GM12878 (cell line): ENCODE measurements at regions not wholly inside any gene's neighbourhood (a gene's known extent, or its start where the extent isn't known, plus 50 kb on each side); places are given as distances from the start of the nearest gene placed in this dataset.

Experiments used
- ATAC-seq: fragments of 200-7000 bp; cut with Tn5 transposase; 3 replicates; pipeline ENCODE4 v1.9.1; 2020; ENCODE audit warnings: mild to moderate bottlenecking, moderate library complexity
- BruUV-seq: library from RNA; stranded (reverse); fragments of 400-500 nt; replicated peaks from 2 replicates; lab custom pipeline; 2021; lab: Mats Ljungman, UMichigan
- CTCF ChIA-PET: fragments of 300-600 bp; sonication (Branson Sonifier 250); formaldehyde crosslinking; extraction: SDS; loops from one replicate; lab custom pipeline; 2021; ENCODE audit warnings: inconsistent platforms; lab: Yijun Ruan, JAX
- POLR2A ChIA-PET: fragments of 350-600 bp; formaldehyde crosslinking; extraction: SDS; loops from one replicate; lab custom pipeline; 2021; ENCODE audit warnings: inconsistent platforms; lab: Charles Lee
- RAD21 ChIA-PET: fragments of 300-600 bp; sonication (Branson Sonifier 250); formaldehyde crosslinking; loops from one replicate; lab custom pipeline; 2023; ENCODE audit warnings: antibody characterized with exemption; ENCODE audit not compliant: unreplicated experiment; lab: Charles Lee
- SMC1A ChIA-PET: fragments of 300-600 bp; sonication (Branson Sonifier 250); formaldehyde crosslinking; loops from one replicate; lab custom pipeline; 2023; ENCODE audit not compliant: unreplicated experiment, uncharacterized antibody; lab: Charles Lee
- DNase-seq: peaks from one replicate; pipeline ENCODE4 v3.0.0-alpha.2; 2011; ENCODE audit warnings: low read depth, low spot score
- FAIRE-seq: peaks from 3 replicates; lab custom pipeline; 2011; peaks lifted over from hg19 to GRCh38; lab: Jason Lieb, UNC
- H2AFZ ChIP-seq: 2 replicates; pipeline ENCODE4 v1.6.0; 2011; ENCODE audit warnings: low read depth, low read length, control low read depth; ENCODE audit not compliant: control insufficient read depth
- H3K27ac ChIP-seq: 2 replicates; pipeline ENCODE4 v1.5.1; 2011; ENCODE audit warnings: control low read depth; ENCODE audit not compliant: control insufficient read depth, insufficient read depth
- H3K27me3 ChIP-seq, 2 experiments: replicated peaks in 1 of 2; 2 replicates each; pipeline versions ENCODE4 v1.6.0 to v1.6.1; 2011; ENCODE audit warnings: low read length in 1 of 2; ENCODE audit not compliant: control insufficient read depth in 2 of 2, insufficient read depth in 2 of 2
- H3K36me3 ChIP-seq, 2 experiments: 2 replicates each; pipeline ENCODE4 v1.5.1; 2011; ENCODE audit warnings: low read length in 1 of 2; ENCODE audit not compliant: control insufficient read depth in 2 of 2, insufficient read depth in 2 of 2
- H3K4me1 ChIP-seq: 2 replicates; pipeline ENCODE4 v1.6.1; 2011; ENCODE audit warnings: mild to moderate bottlenecking, low read length, moderate library complexity, mixed read lengths; ENCODE audit not compliant: control insufficient read depth, insufficient read depth
- H3K4me2 ChIP-seq: 2 replicates; pipeline ENCODE4 v1.6.0; 2011; ENCODE audit warnings: control low read depth; ENCODE audit not compliant: control insufficient read depth, insufficient read depth
- H3K4me3 ChIP-seq: fragments of 200-600 bp; sonication (generic); 2 replicates; pipeline ENCODE4 v1.5.1; 2016
- H3K79me2 ChIP-seq: 2 replicates; pipeline ENCODE4 v1.6.0; 2011; ENCODE audit warnings: low read length; ENCODE audit not compliant: control insufficient read depth, insufficient read depth
- H3K9ac ChIP-seq: 2 replicates; pipeline ENCODE4 v1.8.0; 2011; ENCODE audit warnings: low read length, control low read depth, mixed read lengths; ENCODE audit not compliant: control insufficient read depth, insufficient read depth
- H3K9me3 ChIP-seq: replicated peaks from 3 replicates; pipeline ENCODE4 v1.5.1; 2011; ENCODE audit warnings: mild to moderate bottlenecking, low read length; ENCODE audit not compliant: control insufficient read depth, insufficient read depth
- H4K20me1 ChIP-seq: 2 replicates; pipeline ENCODE4 v1.6.0; 2011; ENCODE audit not compliant: control insufficient read depth, insufficient read depth
- ATF3 ChIP-seq: IDR thresholded peaks from 2 replicates; pipeline ENCODE4 v1.6.1; 2011; ENCODE audit warnings: low read depth, mild to moderate bottlenecking, low read length, moderate library complexity, borderline replicate concordance; ENCODE audit errors: extremely low read depth
- BACH1 ChIP-seq: fragments of 450-650 bp; IDR thresholded peaks from 2 replicates; pipeline ENCODE4 v1.6.1; 2017; ENCODE audit warnings: mild to moderate bottlenecking, borderline replicate concordance
- BMI1 ChIP-seq: fragments of 450-650 bp; IDR thresholded peaks from 2 replicates; pipeline ENCODE4 v1.6.1; 2016; ENCODE audit warnings: mild to moderate bottlenecking, moderate library complexity, borderline replicate concordance
- BRCA1 ChIP-seq: IDR thresholded peaks from 2 replicates; pipeline ENCODE4 v1.6.1; 2011; ENCODE audit warnings: low read depth, low read length, improper control_type of control experiment
- CBFB ChIP-seq: IDR thresholded peaks from 2 replicates; pipeline ENCODE4 v1.6.1; 2016; ENCODE audit warnings: antibody characterized with exemption, low read depth
- CHD2 ChIP-seq: IDR thresholded peaks from 2 replicates; pipeline ENCODE4 v1.6.1; 2011; ENCODE audit warnings: low read depth, low read length, improper control_type of control experiment, borderline replicate concordance
- EP300 ChIP-seq, 2 experiments: fragments of 150-350 bp in 1 of 2; IDR thresholded peaks; 2 replicates each; pipeline ENCODE4 v1.6.1; 2011 to 2012; ENCODE audit warnings: low read depth in 2 of 2, low read length in 2 of 2, borderline replicate concordance in 1 of 2, improper control_type of control experiment in 1 of 2, inconsistent platforms in 1 of 2; ENCODE audit not compliant: control insufficient read depth in 1 of 2
- EZH2 ChIP-seq: IDR thresholded peaks from 2 replicates; pipeline ENCODE4 v1.6.1; 2012; ENCODE audit warnings: low read depth, mild to moderate bottlenecking, control low read depth, inconsistent platforms, low read length, borderline replicate concordance; ENCODE audit not compliant: control insufficient read depth
- GABPA ChIP-seq: IDR thresholded peaks from 2 replicates; pipeline ENCODE4 v1.6.1; 2014; ENCODE audit warnings: antibody characterized with exemption, low read depth, mild to moderate bottlenecking, inconsistent platforms
- HDAC2 ChIP-seq: fragments of 200-600 bp; sonication (generic); IDR thresholded peaks from 2 replicates; pipeline ENCODE4 v1.6.1; 2017
- KDM1A ChIP-seq: fragments of 200-600 bp; sonication (generic); IDR thresholded peaks from 2 replicates; pipeline ENCODE4 v1.6.1; 2016; ENCODE audit warnings: borderline replicate concordance
- MLLT1 ChIP-seq: fragments of 450-650 bp; IDR thresholded peaks from 2 replicates; pipeline ENCODE4 v1.6.1; 2016; ENCODE audit warnings: mild to moderate bottlenecking
- POLR2AphosphoS5 ChIP-seq: IDR thresholded peaks from 2 replicates; pipeline ENCODE4 v1.6.1; 2011; ENCODE audit warnings: mild to moderate bottlenecking, low read length, inconsistent platforms
- RAD21 ChIP-seq: IDR thresholded peaks from 2 replicates; pipeline ENCODE4 v1.6.1; 2011; ENCODE audit warnings: mild to moderate bottlenecking, low read depth, low read length, moderate library complexity; ENCODE audit not compliant: insufficient read depth
- SMAD1 ChIP-seq: fragments of 450-650 bp; IDR thresholded peaks from 2 replicates; pipeline ENCODE4 v1.6.1; 2018; ENCODE audit warnings: mild to moderate bottlenecking, low read depth; ENCODE audit not compliant: partially characterized antibody
- SREBF1 ChIP-seq: IDR thresholded peaks from 2 replicates; pipeline ENCODE4 v1.6.1; 2012; ENCODE audit warnings: mild to moderate bottlenecking, low read length
- TCF3 ChIP-seq: IDR thresholded peaks from 2 replicates; pipeline ENCODE4 v1.6.1; 2012; ENCODE audit warnings: low read depth, mild to moderate bottlenecking, low read length, borderline replicate concordance; ENCODE audit not compliant: insufficient read depth
- USF2 ChIP-seq: IDR thresholded peaks from 2 replicates; pipeline ENCODE4 v1.6.1; 2011; ENCODE audit warnings: low read depth, low read length, improper control_type of control experiment, borderline replicate concordance
- ZBTB33 ChIP-seq: fragments of 450-650 bp; IDR thresholded peaks from 2 replicates; pipeline ENCODE4 v1.6.1; 2017; ENCODE audit warnings: mild to moderate bottlenecking
- ZNF207 ChIP-seq: fragments of 450-650 bp; IDR thresholded peaks from 2 replicates; pipeline ENCODE4 v1.6.1; 2014; ENCODE audit warnings: antibody characterized with exemption, mild to moderate bottlenecking, borderline replicate concordance
- WGBS: methylation state at CpG from one replicate; pipeline ENCODE4 v1.1.6; 2016; ENCODE audit warnings: low lambda C conversion rate; ENCODE audit not compliant: insufficient replicate concordance, insufficient coverage; ENCODE audit errors: missing lambda C conversion rate; 5-methylcytosine and 5-hydroxymethylcytosine counted together
- in situ Hi-C: fragments of 300-500 bp; cut with MboI; formaldehyde crosslinking; loops from 9 replicates; pipeline ENCODE4 v1.14.3; 2018; ENCODE audit warnings: mixed read lengths
- intact Hi-C: fragments of 100-400 bp; cut with micrococcal nuclease; formaldehyde crosslinking; loops from one replicate; pipeline ENCODE4 v1.14.2; 2022; ENCODE audit not compliant: unreplicated experiment

- TF ChIP-seq TCF3 (no peak), CHD2 (no peak), BRCA1 (no peak), CBFB (no peak), KDM1A (no peak), RAD21 (no peak), ZBTB33 (no peak), ATF3 (no peak), HDAC2 (no peak), EZH2 (no peak)
- TF ChIP-seq, all 136 proteins: peak for 0
Measured at GRCh38 chr1:229751610-229752009, 125.6 kb downstream of the URB2 start (continued).

GRCh38 chr1:229752679-229753078, 126.6 kb downstream of the URB2 start:
- H3K4me3 ChIP-seq, result no peak overlapping the region
- H3K79me2 ChIP-seq, result no peaks in the 10 kb centered on the region
- no peaks in the 10 kb centered on the region; a peak in 2 of 4 replicates for H3K27me3 ChIP-seq
- H3K9me3 ChIP-seq, result no peaks in the 10 kb centered on the region
- H2AFZ ChIP-seq, result no peak overlapping the region; the same call in 1 of the 2 replicates
- no peak for FAIRE-seq
- ChIA-PET POLR2A (no interaction called here), CTCF (interaction anchor here (1.1 kb wide), 1 partner anchor 14 kb away, joined by 3 read pairs; no protein-coding TSS in a partner anchor), SMC1A (interaction anchor here (1.4 kb wide), 1 partner anchor 9 kb away, joined by 4 read pairs; no protein-coding TSS in a partner anchor), RAD21 (no interaction called here)
- H4K20me1 ChIP-seq, result no peaks in the 10 kb centered on the region
- H3K36me3 ChIP-seq, result no peaks in the 10 kb centered on the region
- H3K4me2 ChIP-seq, result no peak overlapping the region
- in situ Hi-C loops (no loop called here), intact Hi-C loops (no loop called here)
- H3K27ac ChIP-seq, result no peak overlapping the region
- WGBS, result 81% methylated on average over 5 of the region's 5 CpGs
- no peak overlapping the region for H3K9ac ChIP-seq
- no peaks in the 10 kb centered on the region for H3K4me1 ChIP-seq
- no peak for DNase-seq
- no peak for ATAC-seq
- BruUV-seq, result no TSS peak
- TF ChIP-seq USF2 (no peak), EP300 (IDR thresholded peaks at IDR 0.05; ENCODE audit: borderline replicate concordance in 1 of 2, control insufficient read depth in 1 of 2, low read depth in 2 of 2, low read length in 2 of 2) (no peak), MLLT1 (no peak), BACH1 (no peak), POLR2AphosphoS5 (no peak), SREBF1 (no peak), ZNF207 (no peak), GABPA (no peak), SMAD1 (no peak), BMI1 (no peak)
